ENCODE measurements at regions not wholly inside any gene's neighbourhood (a gene's known extent, or its start where the extent isn't known, plus 50 kb on each side); places are given as distances from the start of the nearest gene placed in this dataset.

- ATAC-seq = no peak
- no peak for TF ChIP-seq TOX (CRISPR knock-in tag; IDR thresholded peaks at IDR 0.05; ENCODE audit: borderline replicate concordance)
- TF ChIP-seq OSR1 (CRISPR knock-in tag; IDR thresholded peaks at IDR 0.05) = no peak
Measured at GRCh38 chr11:131165036-131165435, 205.4 kb upstream of the NTM start.

- ATAC-seq = no peak
- TF ChIP-seq ZC3H10 (CRISPR knock-in tag; IDR thresholded peaks at IDR 0.05) (no peak), RARB (CRISPR knock-in tag; IDR thresholded peaks at IDR 0.05) (no peak), GLIS3 (CRISPR knock-in tag; IDR thresholded peaks at IDR 0.05) (no peak), TCF4 (CRISPR knock-in tag; IDR thresholded peaks at IDR 0.05; ENCODE audit: borderline replicate concordance) (no peak), CSDC2 (CRISPR knock-in tag; IDR thresholded peaks at IDR 0.05) (no peak), ZFP3 (CRISPR knock-in tag; IDR thresholded peaks at IDR 0.05) (no peak), SNAI2 (CRISPR knock-in tag; IDR thresholded peaks at IDR 0.05) (no peak), PPARA (CRISPR knock-in tag; IDR thresholded peaks at IDR 0.05; ENCODE audit: borderline replicate concordance) (no peak), ZNF565 (CRISPR knock-in tag; conservative IDR thresholded peaks at IDR 0.05; ENCODE audit: low read depth) (no peak), TOX (CRISPR knock-in tag; IDR thresholded peaks at IDR 0.05; ENCODE audit: borderline replicate concordance) (no peak), BACH2 (CRISPR knock-in tag; IDR thresholded peaks at IDR 0.05; ENCODE audit: borderline replicate concordance) (no peak), ZNF70 (CRISPR knock-in tag; IDR thresholded peaks at IDR 0.05) (no peak), ISL1 (CRISPR knock-in tag; IDR thresholded peaks at IDR 0.05) (no peak), ESRRG (CRISPR knock-in tag; IDR thresholded peaks at IDR 0.05) (no peak), POU6F1 (CRISPR knock-in tag; IDR thresholded peaks at IDR 0.05; ENCODE audit: borderline replicate concordance, low read depth) (no peak), OSR1 (CRISPR knock-in tag; IDR thresholded peaks at IDR 0.05) (no peak), ARNTL (CRISPR knock-in tag; IDR thresholded peaks at IDR 0.05; ENCODE audit: borderline replicate concordance, low read depth) (no peak), PATZ1 (CRISPR knock-in tag; IDR thresholded peaks at IDR 0.05; ENCODE audit: borderline replicate concordance) (no peak)
- TF ChIP-seq, protein P1, sequence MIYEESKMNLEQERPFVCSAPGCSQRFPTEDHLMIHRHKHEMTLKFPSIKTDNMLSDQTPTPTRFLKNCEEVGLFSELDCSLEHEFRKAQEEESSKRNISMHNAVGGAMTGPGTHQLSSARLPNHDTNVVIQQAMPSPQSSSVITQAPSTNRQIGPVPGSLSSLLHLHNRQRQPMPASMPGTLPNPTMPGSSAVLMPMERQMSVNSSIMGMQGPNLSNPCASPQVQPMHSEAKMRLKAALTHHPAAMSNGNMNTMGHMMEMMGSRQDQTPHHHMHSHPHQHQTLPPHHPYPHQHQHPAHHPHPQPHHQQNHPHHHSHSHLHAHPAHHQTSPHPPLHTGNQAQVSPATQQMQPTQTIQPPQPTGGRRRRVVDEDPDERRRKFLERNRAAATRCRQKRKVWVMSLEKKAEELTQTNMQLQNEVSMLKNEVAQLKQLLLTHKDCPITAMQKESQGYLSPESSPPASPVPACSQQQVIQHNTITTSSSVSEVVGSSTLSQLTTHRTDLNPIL (CRISPR knock-in tag; IDR thresholded peaks at IDR 0.05; ENCODE audit: low read depth) = no peak
Measured at GRCh38 chr11:131168839-131169713, 201.3 kb upstream of the NTM start.

GRCh38 chr11:131172011-131172410, 198.4 kb upstream of the NTM start:
- TF ChIP-seq TCF4 (CRISPR knock-in tag; IDR thresholded peaks at IDR 0.05; ENCODE audit: borderline replicate concordance) (no peak), ESRRG (CRISPR knock-in tag; IDR thresholded peaks at IDR 0.05) (no peak), SNAI2 (CRISPR knock-in tag; IDR thresholded peaks at IDR 0.05) (no peak), POU6F1 (CRISPR knock-in tag; IDR thresholded peaks at IDR 0.05; ENCODE audit: borderline replicate concordance, low read depth) (no peak), PPARA (CRISPR knock-in tag; IDR thresholded peaks at IDR 0.05; ENCODE audit: borderline replicate concordance) (no peak), ZFP30 (CRISPR knock-in tag; IDR thresholded peaks at IDR 0.05) (no peak), OSR1 (CRISPR knock-in tag; IDR thresholded peaks at IDR 0.05) (no peak), ZC3H10 (CRISPR knock-in tag; IDR thresholded peaks at IDR 0.05) (no peak), ZNF70 (CRISPR knock-in tag; IDR thresholded peaks at IDR 0.05) (no peak), RARB (CRISPR knock-in tag; IDR thresholded peaks at IDR 0.05) (no peak)
- TF ChIP-seq, protein P1 (CRISPR knock-in tag; IDR thresholded peaks at IDR 0.05; ENCODE audit: low read depth) = no peak
- no peak for ATAC-seq

Data from SK-N-SH treated with all-trans-retinoic acid at 6 μM for 48 hours (cell line).